HG03175 (cell line): ENCODE measurements at regions not wholly inside any gene's neighbourhood (a gene's known extent, or its start where the extent isn't known, plus 50 kb on each side); places are given as distances from the start of the nearest gene placed in this dataset.

ENCODE experiments used
- ATAC-seq: cut with Tn5 transposase; IDR thresholded peaks from one replicate; pipeline ENCODE4 v1.9.1; 2021; ENCODE audit warnings: mild to moderate bottlenecking, moderate library complexity; ENCODE audit not compliant: unreplicated experiment

GRCh38 chr14:35222324-35222723 lies 69.9 kb upstream of the PSMA6 start:
- no peak for ATAC-seq

DNA sequence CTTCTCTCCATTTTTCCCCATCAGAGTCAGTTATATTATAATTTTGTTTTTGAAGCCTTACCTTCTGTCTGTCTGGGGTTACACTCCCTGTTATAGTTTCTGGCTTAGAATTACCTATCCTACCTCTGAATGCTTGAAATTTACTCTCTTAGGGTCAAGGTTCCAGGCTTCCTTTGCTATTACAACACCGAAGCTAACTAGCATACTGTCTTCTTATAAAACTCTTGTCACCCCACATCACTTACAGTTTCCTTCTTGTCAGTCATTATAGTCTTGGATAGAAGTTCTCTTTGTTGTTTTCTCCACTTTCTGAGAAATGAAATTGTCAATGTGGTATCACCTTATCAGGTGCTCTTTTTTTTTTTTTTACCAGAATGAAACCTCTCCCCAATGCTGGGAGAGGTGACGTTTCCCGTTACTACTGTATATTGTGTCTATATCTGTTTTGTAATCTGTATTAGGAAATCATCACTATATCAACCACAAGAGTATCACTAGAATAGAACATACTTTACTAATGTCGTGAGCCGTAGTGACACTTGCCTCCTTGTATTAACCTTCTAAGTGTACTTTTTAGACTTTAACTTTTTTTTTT lies 69.2 kb upstream of the PSMA6 start:
- ATAC-seq, result no peak

GRCh38 chr14:35223927-35224326 lies 68.3 kb upstream of the PSMA6 start:
- no peak for ATAC-seq

DNA sequence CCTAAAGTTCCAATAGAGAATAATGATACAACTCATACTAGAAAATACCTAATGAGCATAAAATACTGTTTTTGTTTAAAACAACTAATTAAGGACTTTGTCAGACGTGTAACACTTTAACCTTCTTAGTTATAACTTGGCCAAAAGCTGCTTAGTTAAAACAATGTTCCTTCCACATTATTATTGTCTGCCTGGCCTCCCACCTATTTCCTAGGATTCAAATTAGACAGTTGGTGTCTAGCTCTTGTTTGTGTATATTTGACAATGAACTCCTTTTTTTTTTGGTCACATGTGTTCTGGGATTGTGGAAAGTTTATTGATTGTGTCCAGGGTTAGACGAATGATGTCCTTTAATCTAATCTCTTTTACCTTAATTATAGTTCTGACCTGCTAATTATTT lies 67.6 kb upstream of the PSMA6 start:
- no peak for ATAC-seq

- no peak for ATAC-seq
Observed at GRCh38 chr14:35229084-35229791, 62.9 kb upstream of the PSMA6 start.

DNA sequence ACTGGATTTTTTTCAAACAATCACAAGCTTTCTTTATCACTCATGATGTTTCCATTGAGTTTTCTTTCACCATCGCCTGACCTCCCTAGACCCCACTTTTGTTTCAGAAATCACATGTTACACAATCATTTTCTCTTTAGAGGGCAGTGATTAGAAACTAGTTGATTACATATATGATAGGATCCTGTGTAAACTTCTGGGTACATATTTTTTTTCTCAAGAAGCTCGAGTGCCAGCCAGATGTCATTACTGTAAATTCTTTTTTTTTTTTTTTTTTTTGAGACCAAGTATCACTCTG lies 62.4 kb upstream of the PSMA6 start:
- no peak for ATAC-seq

DNA sequence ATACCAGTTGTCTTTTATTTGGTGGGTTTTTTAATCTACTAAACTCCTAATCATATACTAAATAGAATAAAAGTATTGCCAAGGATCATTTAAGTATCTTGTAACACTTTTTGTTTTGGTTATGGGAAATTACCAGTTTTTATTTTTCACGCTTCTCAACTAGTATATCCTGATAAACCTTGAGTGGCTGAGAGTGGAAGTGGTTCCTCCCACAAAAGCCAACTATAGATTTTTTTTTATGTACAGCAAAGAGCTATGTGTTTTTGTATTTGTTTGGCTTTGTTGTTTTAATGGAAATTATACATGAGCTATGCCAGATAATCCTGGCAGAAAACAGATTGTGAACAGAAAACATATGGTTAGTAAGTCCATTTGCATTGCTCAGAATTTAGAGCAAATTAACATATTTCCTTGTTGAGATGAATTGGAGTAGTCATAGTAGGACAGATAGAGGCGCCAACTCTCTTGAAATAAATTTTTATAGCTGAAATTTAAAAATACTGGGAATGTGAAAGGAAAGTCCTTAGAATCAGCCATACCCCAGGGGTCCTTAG lies 60.9 kb upstream of the PSMA6 start:
- ATAC-seq, result no peak

DNA sequence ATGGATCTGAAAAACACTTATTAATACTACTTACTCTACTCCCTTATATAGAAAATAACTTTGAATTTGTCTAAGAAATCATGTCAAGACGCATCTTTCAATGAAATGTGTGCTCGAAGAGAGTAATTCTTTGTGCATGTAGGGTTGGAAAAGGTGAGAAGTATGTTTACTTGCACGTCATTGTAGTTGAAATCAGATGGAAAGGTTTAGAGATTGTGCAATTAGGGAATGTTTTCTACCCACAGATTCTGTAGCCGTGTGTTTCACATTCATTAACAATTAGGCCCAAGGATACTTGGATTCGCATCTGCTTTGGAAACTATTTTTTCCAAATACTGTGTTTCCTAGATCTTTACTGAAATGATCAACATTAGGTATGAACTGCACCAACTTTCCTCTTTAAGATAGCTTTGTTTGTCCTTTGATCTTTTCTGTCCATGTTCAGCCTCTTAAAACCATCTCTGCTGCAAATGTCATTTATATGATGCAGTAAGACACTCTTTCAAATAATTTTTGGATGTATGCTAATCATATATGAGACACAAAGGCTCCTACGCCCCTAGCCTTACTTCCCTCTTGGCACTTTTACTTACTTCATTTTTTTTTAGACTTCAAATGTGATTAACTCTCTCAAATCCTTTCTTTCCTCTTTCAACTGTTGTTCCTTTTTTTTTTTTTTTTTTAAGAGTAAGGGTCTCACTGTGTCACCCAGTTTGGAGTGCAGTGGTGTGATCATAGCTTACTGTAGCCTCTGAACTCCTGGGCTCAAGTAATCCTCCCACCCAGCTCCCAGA lies 58.0 kb upstream of the PSMA6 start:
- ATAC-seq, result no peak

DNA sequence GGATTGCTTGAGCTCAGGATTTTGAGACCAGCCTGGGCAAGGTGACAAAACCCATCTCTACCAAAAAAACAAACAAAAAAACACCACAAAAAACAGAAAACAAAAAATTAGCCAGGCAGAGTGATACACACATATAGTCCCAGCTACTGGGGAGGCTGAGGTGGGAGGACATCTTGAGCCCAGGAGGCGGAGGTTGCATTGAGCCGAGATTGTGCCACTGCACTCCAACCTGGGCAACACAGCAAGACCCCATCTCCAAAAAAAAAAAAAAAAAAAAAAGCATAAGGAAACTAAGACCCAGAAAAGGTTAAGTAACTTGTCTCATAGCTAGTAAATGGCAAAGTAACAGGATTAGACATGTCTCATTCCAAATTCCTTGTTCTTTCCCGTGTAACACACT lies 56.3 kb upstream of the PSMA6 start:
- ATAC-seq, result no peak

DNA sequence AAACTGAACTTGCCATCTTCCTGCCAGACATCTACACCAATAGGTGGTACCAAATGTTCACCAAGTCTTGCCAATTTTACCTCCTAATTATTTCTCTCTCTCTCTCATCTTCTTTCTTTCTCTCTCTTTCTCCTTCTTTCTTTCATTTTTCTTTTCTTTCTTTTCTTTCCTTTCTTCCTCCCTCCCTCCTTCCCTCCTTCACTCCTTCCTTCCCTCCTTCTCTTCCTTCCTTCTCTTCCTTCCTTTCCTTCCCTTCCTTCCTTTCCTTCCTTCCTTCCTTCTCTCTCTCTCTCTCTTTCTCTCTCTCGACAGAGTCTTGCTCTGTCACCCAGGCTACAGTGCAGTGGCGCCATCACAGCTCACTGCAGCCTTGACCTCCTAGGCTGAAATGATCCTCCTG lies 55.4 kb upstream of the PSMA6 start:
- no peak for ATAC-seq

GRCh38 chr14:35240231-35240630 lies 52.0 kb upstream of the PSMA6 start:
- ATAC-seq, result no peak
